Mesenchymal stem cell (in vitro differentiated cells and primary cell): ENCODE measurements at regions not wholly inside any gene's neighbourhood (a gene's known extent, or its start where the extent isn't known, plus 50 kb on each side); places are given as distances from the start of the nearest gene placed in this dataset.

Experiments used
- DNase-seq: peaks from one replicate; pipeline ENCODE4 v3.0.0-alpha.2; 2013
- H2AFZ ChIP-seq: one replicate; pipeline ENCODE4 v1.6.1; 2013; ENCODE audit warnings: low read depth, mild to moderate bottlenecking, control low read depth, inconsistent platforms, low read length, moderate library complexity
- H2AK5ac ChIP-seq: 2 replicates; pipeline ENCODE4 v1.6.1; 2013; ENCODE audit warnings: low read length, moderate library complexity, mild to moderate bottlenecking, inconsistent platforms; ENCODE audit not compliant: severe bottlenecking
- H2BK120ac ChIP-seq: one replicate; pipeline ENCODE4 v1.6.1; 2013; ENCODE audit warnings: low read depth, mild to moderate bottlenecking, inconsistent platforms, low read length, moderate library complexity
- H2BK12ac ChIP-seq, 2 experiments: one replicate each; pipeline ENCODE4 v1.6.1; 2013; ENCODE audit warnings: inconsistent platforms in 2 of 2, low read length in 2 of 2, mild to moderate bottlenecking in 2 of 2, moderate library complexity in 2 of 2, control low read depth in 1 of 2
- H2BK15ac ChIP-seq: one replicate; pipeline ENCODE4 v1.6.1; 2013; ENCODE audit warnings: mild to moderate bottlenecking, low read depth, inconsistent platforms; ENCODE audit not compliant: poor library complexity, severe bottlenecking
- H2BK5ac ChIP-seq: 2 replicates; pipeline ENCODE4 v1.6.1; 2013; ENCODE audit warnings: low read depth, mild to moderate bottlenecking, low read length, control low read depth, inconsistent platforms; ENCODE audit not compliant: poor library complexity, severe bottlenecking
- H3K14ac ChIP-seq, 2 experiments: one replicate each; pipeline ENCODE4 v1.6.1; 2013; ENCODE audit warnings: inconsistent platforms in 2 of 2, low read length in 2 of 2, control low read depth in 1 of 2, mild to moderate bottlenecking in 1 of 2, moderate library complexity in 1 of 2
- H3K18ac ChIP-seq, 2 experiments: one replicate each; pipeline ENCODE4 v1.6.1; 2013; ENCODE audit warnings: inconsistent platforms in 2 of 2, low read length in 2 of 2, control low read depth in 1 of 2, low read depth in 1 of 2, mild to moderate bottlenecking in 1 of 2
- H3K23ac ChIP-seq, 2 experiments: one replicate each; pipeline ENCODE4 v1.6.1; 2013; ENCODE audit warnings: inconsistent platforms in 2 of 2, low read length in 2 of 2, mild to moderate bottlenecking in 2 of 2, moderate library complexity in 2 of 2, control low read depth in 1 of 2
- H3K27ac ChIP-seq: 2 replicates; pipeline ENCODE4 v1.5.1; 2013; ENCODE audit warnings: mild to moderate bottlenecking, moderate library complexity, low read length, control low read depth, inconsistent platforms; ENCODE audit not compliant: poor library complexity, severe bottlenecking
- H3K27me3 ChIP-seq, 2 experiments: 2 replicates each; pipeline versions ENCODE4 v1.6.1 to v1.7.0; 2013; ENCODE audit warnings: low read length in 2 of 2, mild to moderate bottlenecking in 2 of 2, moderate library complexity in 2 of 2, control low read depth in 1 of 2, inconsistent platforms in 1 of 2; ENCODE audit not compliant: control insufficient read depth in 1 of 2, insufficient read depth in 1 of 2
- H3K36me3 ChIP-seq, 2 experiments: 2 replicates each; pipeline versions ENCODE4 v1.6.1 to v1.7.0; 2013; ENCODE audit warnings: low read length in 2 of 2, control low read depth in 1 of 2, inconsistent platforms in 1 of 2, low read depth in 1 of 2, mild to moderate bottlenecking in 1 of 2; ENCODE audit not compliant: insufficient read depth in 2 of 2, control insufficient read depth in 1 of 2
- H3K4ac ChIP-seq, 2 experiments: one replicate each; pipeline ENCODE4 v1.6.1; 2013; ENCODE audit warnings: inconsistent platforms in 2 of 2, low read length in 2 of 2, mild to moderate bottlenecking in 2 of 2, moderate library complexity in 2 of 2, control low read depth in 1 of 2, low read depth in 1 of 2
- H3K4me1 ChIP-seq: 2 replicates; pipeline ENCODE4 v1.6.1; 2013; ENCODE audit warnings: low read depth, low read length, control low read depth; ENCODE audit not compliant: control insufficient read depth, insufficient read depth
- H3K4me2 ChIP-seq: 2 replicates; pipeline ENCODE4 v1.6.1; 2013; ENCODE audit warnings: low read length, mild to moderate bottlenecking, inconsistent platforms; ENCODE audit not compliant: poor library complexity, severe bottlenecking
- H3K4me3 ChIP-seq, 2 experiments: 2 replicates each; pipeline versions ENCODE4 v1.5.1 to v1.7.0; 2013; ENCODE audit warnings: low read length in 2 of 2, mild to moderate bottlenecking in 2 of 2, control low read depth in 1 of 2, low read depth in 1 of 2; ENCODE audit not compliant: insufficient read depth in 1 of 2
- H3K79me1 ChIP-seq: replicated peaks from 2 replicates; pipeline ENCODE4 v1.6.1; 2013; ENCODE audit warnings: mild to moderate bottlenecking, control low read depth, low read length, inconsistent platforms; ENCODE audit not compliant: poor library complexity, severe bottlenecking
- H3K9ac ChIP-seq: 2 replicates; pipeline ENCODE4 v1.7.0; 2013; ENCODE audit warnings: mild to moderate bottlenecking, low read length, moderate library complexity
- H3K9me3 ChIP-seq: 2 replicates; pipeline ENCODE4 v1.7.0; 2013; ENCODE audit warnings: mild to moderate bottlenecking, low read length; ENCODE audit not compliant: control insufficient read depth
- H4K8ac ChIP-seq: one replicate; pipeline ENCODE4 v1.6.1; 2013; ENCODE audit warnings: inconsistent platforms, mild to moderate bottlenecking, low read length, moderate library complexity
- H4K91ac ChIP-seq: one replicate; pipeline ENCODE4 v1.6.1; 2013; ENCODE audit warnings: mild to moderate bottlenecking, low read length, inconsistent platforms
- WGBS: methylation state at CpG from one replicate; pipeline ENCODE4 v1.1.7; 2013; ENCODE audit warnings: mixed read lengths; 5-methylcytosine and 5-hydroxymethylcytosine counted together

GRCh38 chr12:53805791-53806190 is 54.0 kb upstream of the CISTR start:
- H2BK12ac ChIP-seq, result no peak overlapping the region
- H3K18ac ChIP-seq, result no peak overlapping the region
- no peak overlapping the region for H2BK15ac ChIP-seq
- H3K23ac ChIP-seq, result no peak overlapping the region
- H3K27ac ChIP-seq, result no peak overlapping the region
- H3K4ac ChIP-seq, result no peak overlapping the region
- H2AFZ ChIP-seq, result no peak overlapping the region
- H3K4me2 ChIP-seq, result no peak overlapping the region
- H3K79me1 ChIP-seq, result no peaks in the 10 kb centered on the region
- H3K9me3 ChIP-seq, result peaks cover 1% of the 10 kb centered on the region
- no peak overlapping the region for H4K8ac ChIP-seq
- peaks cover 54 to 58% of the 10 kb centered on the region in 2 experiments for H3K27me3 ChIP-seq
- no peak overlapping the region for H4K91ac ChIP-seq
- H3K4me3 ChIP-seq, result no peak overlapping the region
- no peak for DNase-seq
- peaks cover 2% of the 10 kb centered on the region for H3K4me1 ChIP-seq
- WGBS, result 89% methylated on average over 4 of the region's 4 CpGs
- H3K36me3 ChIP-seq, result no peaks in the 10 kb centered on the region
- no peak overlapping the region for H3K14ac ChIP-seq
- H2AK5ac ChIP-seq, result no peak overlapping the region
- H2BK120ac ChIP-seq, result no peak overlapping the region
- H3K9ac ChIP-seq, result no peak overlapping the region
- H2BK5ac ChIP-seq, result no peak overlapping the region

- Histone ChIP-seq H2AFZ (no peak overlapping the region), H2BK120ac (no peak overlapping the region), H3K79me1 (no peaks in the 10 kb centered on the region), H4K91ac (no peak overlapping the region), H3K27me3 (peaks cover 53 to 58% of the 10 kb centered on the region in 2 experiments), H3K14ac (no peak overlapping the region), H3K4me2 (no peak overlapping the region), H2BK12ac (no peak overlapping the region), H2AK5ac (no peak overlapping the region), H3K4me3 (no peak overlapping the region), H3K18ac (no peak overlapping the region), H3K4me1 (peaks cover 2% of the 10 kb centered on the region), H3K36me3 (no peaks in the 10 kb centered on the region), H3K23ac (no peak overlapping the region), H2BK15ac (no peak overlapping the region), H2BK5ac (no peak overlapping the region), H3K4ac (no peak overlapping the region), H3K27ac (no peak overlapping the region), H3K9ac (no peak overlapping the region), H3K9me3 (peaks cover 5% of the 10 kb centered on the region), H4K8ac (peak overlapping the region; percentile 66)
- peak; percentile 70 for DNase-seq
- 22% methylated on average over 1 of the region's 7 CpGs for WGBS
Measured at GRCh38 chr12:53806721-53807120, 54.9 kb upstream of the CISTR start.

- Histone ChIP-seq H3K4ac (no peak overlapping the region), H3K4me3 (no peak overlapping the region), H3K79me1 (no peaks in the 10 kb centered on the region), H3K23ac (no peak overlapping the region), H2BK15ac (no peak overlapping the region), H3K9ac (no peak overlapping the region), H4K91ac (no peak overlapping the region), H2AFZ (no peak overlapping the region), H3K36me3 (no peaks in the 10 kb centered on the region), H3K27ac (no peak overlapping the region), H3K4me1 (peaks cover 2% of the 10 kb centered on the region), H3K14ac (no peak overlapping the region), H3K9me3 (peaks cover 5% of the 10 kb centered on the region), H4K8ac (no peak overlapping the region), H2BK12ac (no peak overlapping the region), H3K18ac (no peak overlapping the region), H3K27me3 (peaks cover 49 to 55% of the 10 kb centered on the region in 2 experiments), H2AK5ac (no peak overlapping the region), H2BK120ac (no peak overlapping the region), H2BK5ac (no peak overlapping the region), H3K4me2 (no peak overlapping the region)
- DNase-seq, result no peak
- WGBS, result 84% methylated on average over 8 of the region's 8 CpGs
Measured at GRCh38 chr12:53807322-53807860, 55.6 kb upstream of the CISTR start.

GRCh38 chr12:53808023-53808705 is 56.4 kb upstream of the CISTR start:
- Histone ChIP-seq H3K79me1 (no peaks in the 10 kb centered on the region), H3K27me3 (peaks cover 47 to 55% of the 10 kb centered on the region in 2 experiments), H3K18ac (no peak overlapping the region), H3K23ac (no peak overlapping the region), H3K27ac (no peak overlapping the region), H2AK5ac (no peak overlapping the region), H3K4me2 (no peak overlapping the region), H2BK15ac (no peak overlapping the region), H4K91ac (no peak overlapping the region), H3K14ac (no peak overlapping the region), H3K9ac (no peak overlapping the region), H4K8ac (no peak overlapping the region), H2BK120ac (no peak overlapping the region), H2BK5ac (no peak overlapping the region), H3K4me1 (peaks cover 2% of the 10 kb centered on the region), H2AFZ (no peak overlapping the region), H3K36me3 (no peaks in the 10 kb centered on the region), H3K9me3 (peaks cover 5% of the 10 kb centered on the region), H3K4ac (no peak overlapping the region), H2BK12ac (no peak overlapping the region), H3K4me3 (no peak overlapping the region)
- WGBS, result 87% methylated on average over 5 of the region's 5 CpGs
- DNase-seq, result no peak
